ENCODE measurements at regions not wholly inside any gene's neighbourhood (a gene's known extent, or its start where the extent isn't known, plus 50 kb on each side); places are given as distances from the start of the nearest gene placed in this dataset.

DNA sequence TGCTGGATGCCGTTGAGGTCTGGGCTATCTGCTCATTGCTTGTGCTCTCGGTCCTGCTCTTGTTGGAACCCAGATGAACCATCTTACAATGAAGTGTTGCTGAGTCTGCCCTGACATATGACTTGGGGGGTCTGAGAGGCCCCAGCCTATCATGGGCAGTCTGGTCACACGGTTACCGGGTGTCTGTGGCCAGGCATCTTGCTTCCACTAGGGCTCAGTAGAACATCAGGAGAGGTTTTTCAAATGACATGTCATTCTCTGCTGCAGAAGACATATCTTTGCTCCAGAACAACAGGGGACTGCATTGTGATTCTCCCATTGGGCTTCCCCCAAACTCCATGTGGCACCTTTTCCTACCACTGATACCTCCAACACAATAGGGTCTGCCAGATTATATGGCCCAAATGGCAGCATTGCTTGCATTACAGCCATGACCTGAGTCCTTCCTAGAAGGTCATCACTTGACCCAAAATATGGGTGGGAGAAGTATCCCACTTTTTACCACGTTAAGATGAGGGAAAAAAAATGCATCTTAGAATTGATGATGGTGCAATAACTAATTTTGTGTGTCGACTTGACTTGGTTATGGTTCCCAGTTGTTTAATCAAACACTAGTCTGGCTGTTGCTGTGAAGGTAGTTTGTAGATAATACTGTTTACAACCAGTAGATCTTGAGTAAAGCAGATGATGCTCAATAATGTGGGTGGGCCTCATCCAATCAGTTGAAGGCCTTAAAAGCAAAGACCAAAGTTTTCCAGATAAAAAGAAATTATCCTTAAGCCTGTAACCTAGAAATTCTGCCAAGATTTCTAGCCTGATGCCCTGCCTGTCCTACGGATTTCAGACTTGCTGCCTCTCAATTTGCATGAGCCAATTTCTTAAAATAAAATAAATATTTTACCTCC, 241.0 kb downstream of the QKI start:
- no peak overlapping the region for H4K8ac ChIP-seq (replicated peaks; ENCODE audit: insufficient read length, low read depth, low read length)
- H3K56ac ChIP-seq (ENCODE audit: insufficient read length, low read depth, low read length) = no peak overlapping the region
- no peak overlapping the region for H3K4me2 ChIP-seq (ENCODE audit: insufficient read depth, insufficient read length, low read length)
- H2BK5ac ChIP-seq (ENCODE audit: insufficient read length, low read length) = no peak overlapping the region
- H2BK12ac ChIP-seq (ENCODE audit: insufficient read length, low read depth, low read length) = no peak overlapping the region
- no peak overlapping the region for H3K4ac ChIP-seq (ENCODE audit: low read depth, low read length)
- no peaks in the 10 kb centered on the region for H3K79me2 ChIP-seq (ENCODE audit: insufficient read depth, low read length)
- no peak for DNase-seq
- no peak overlapping the region for H3T11ph ChIP-seq (ENCODE audit: low read length)
- no CpG with 5 or more reads among the region's 7 CpGs for WGBS (ENCODE audit: extremely low coverage, insufficient read length, low lambda C conversion rate)
- H3K4me1 Mint-ChIP-seq = peaks cover 7 to 8% of the 10 kb centered on the region in 2 experiments
- TF ChIP-seq, protein P1, sequence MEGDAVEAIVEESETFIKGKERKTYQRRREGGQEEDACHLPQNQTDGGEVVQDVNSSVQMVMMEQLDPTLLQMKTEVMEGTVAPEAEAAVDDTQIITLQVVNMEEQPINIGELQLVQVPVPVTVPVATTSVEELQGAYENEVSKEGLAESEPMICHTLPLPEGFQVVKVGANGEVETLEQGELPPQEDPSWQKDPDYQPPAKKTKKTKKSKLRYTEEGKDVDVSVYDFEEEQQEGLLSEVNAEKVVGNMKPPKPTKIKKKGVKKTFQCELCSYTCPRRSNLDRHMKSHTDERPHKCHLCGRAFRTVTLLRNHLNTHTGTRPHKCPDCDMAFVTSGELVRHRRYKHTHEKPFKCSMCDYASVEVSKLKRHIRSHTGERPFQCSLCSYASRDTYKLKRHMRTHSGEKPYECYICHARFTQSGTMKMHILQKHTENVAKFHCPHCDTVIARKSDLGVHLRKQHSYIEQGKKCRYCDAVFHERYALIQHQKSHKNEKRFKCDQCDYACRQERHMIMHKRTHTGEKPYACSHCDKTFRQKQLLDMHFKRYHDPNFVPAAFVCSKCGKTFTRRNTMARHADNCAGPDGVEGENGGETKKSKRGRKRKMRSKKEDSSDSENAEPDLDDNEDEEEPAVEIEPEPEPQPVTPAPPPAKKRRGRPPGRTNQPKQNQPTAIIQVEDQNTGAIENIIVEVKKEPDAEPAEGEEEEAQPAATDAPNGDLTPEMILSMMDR (conservative IDR thresholded peaks at IDR 0.05) = no peak
- H3K4me3 Mint-ChIP-seq = no peak overlapping the region
- H3K27ac Mint-ChIP-seq = no peak overlapping the region
- H4K91ac ChIP-seq (ENCODE audit: insufficient read length, low read depth, low read length) = no peak overlapping the region
- no peak overlapping the region for H2AFZ ChIP-seq (ENCODE audit: low read length)
- no peaks in the 10 kb centered on the region for H3K4me1 ChIP-seq (ENCODE audit: insufficient read depth, low read length)
- no peak overlapping the region for H3K23ac ChIP-seq (ENCODE audit: insufficient read length, low read depth, low read length)
- H2BK15ac ChIP-seq (ENCODE audit: low read depth, low read length) = no peak overlapping the region
- H4K5ac ChIP-seq (ENCODE audit: insufficient read length, low read depth, low read length) = no peak overlapping the region
- no peak overlapping the region for H3K9ac ChIP-seq (ENCODE audit: extremely low read depth, insufficient read length, low read length)
- no peak overlapping the region for H3K14ac ChIP-seq (ENCODE audit: insufficient read depth, low read length)
- H4K20me1 ChIP-seq (ENCODE audit: control insufficient read depth, insufficient read depth, insufficient read length) = no peaks in the 10 kb centered on the region
- no peaks in the 10 kb centered on the region for H3K23me2 ChIP-seq (ENCODE audit: insufficient read length, low read depth, low read length, poor library complexity, severe bottlenecking)
- H3K27ac ChIP-seq (ENCODE audit: insufficient read length, low read depth, low read length) = no peak overlapping the region
- H3K27me3 Mint-ChIP-seq (ENCODE audit: low read depth) = no peaks in the 10 kb centered on the region
- H2AK5ac ChIP-seq (ENCODE audit: insufficient read length, low read length) = no peak overlapping the region
- H3K27me3 ChIP-seq (ENCODE audit: insufficient read depth, low read length) = no peaks in the 10 kb centered on the region
- H3K36me3 Mint-ChIP-seq (ENCODE audit: insufficient read depth in 1 of 3, low read depth in 3 of 3) = no peaks in the 10 kb centered on the region
- no peak overlapping the region for H2BK20ac ChIP-seq (ENCODE audit: low read depth, low read length, poor library complexity, severe bottlenecking)
- no peaks in the 10 kb centered on the region for H3K9me3 Mint-ChIP-seq
- no peak overlapping the region for H3K18ac ChIP-seq (ENCODE audit: insufficient read length, low read depth, low read length)
- no peaks in the 10 kb centered on the region for H3K9me3 ChIP-seq (ENCODE audit: control insufficient read depth, low read depth, low read length)
- H3K79me1 ChIP-seq (ENCODE audit: insufficient read depth, low read depth, low read length, poor library complexity, severe bottlenecking) = no peaks in the 10 kb centered on the region
- no peak overlapping the region for H2BK120ac ChIP-seq (ENCODE audit: low read depth, low read length, poor library complexity, severe bottlenecking)

Data from H9 (cell line).